ENCODE measurements at regions not wholly inside any gene's neighbourhood (a gene's known extent, or its start where the extent isn't known, plus 50 kb on each side); places are given as distances from the start of the nearest gene placed in this dataset.
"Not testable (repeated sequence)": the region's sequence is repeated elsewhere in the genome, so short reads cannot be mapped to it uniquely, and the experiment has no call there.

GRCh38 chr10:120109725-120110124, 217.2 kb downstream of the SEC23IP start:
- not testable (repeated sequence) for DNase-seq (ENCODE audit: extremely low read depth in 1 of 2, low read depth in 1 of 2)

- DNase-seq (ENCODE audit: extremely low read depth in 1 of 2, low read depth in 1 of 2), result no peak
These were observed 217.7 kb downstream of the SEC23IP start for GRCh38 chr10:120110196-120110595.

GRCh38 chr10:120111628-120112027, 219.1 kb downstream of the SEC23IP start:
- DNase-seq (ENCODE audit: extremely low read depth in 1 of 2, low read depth in 1 of 2), result no peak

- DNase-seq (ENCODE audit: extremely low read depth in 1 of 2, low read depth in 1 of 2), result no peak
These were observed 220.3 kb downstream of the SEC23IP start for GRCh38 chr10:120112809-120113208.

GRCh38 chr10:120115959-120116358, 223.4 kb downstream of the SEC23IP start:
- DNase-seq (ENCODE audit: extremely low read depth in 1 of 2, low read depth in 1 of 2), result no peak

GRCh38 chr10:120121768-120122167, 229.2 kb downstream of the SEC23IP start:
- no peak for DNase-seq (ENCODE audit: extremely low read depth in 1 of 2, low read depth in 1 of 2)

- no peak for DNase-seq (ENCODE audit: extremely low read depth in 1 of 2, low read depth in 1 of 2)
These were observed 238.7 kb downstream of the SEC23IP start for GRCh38 chr10:120131183-120131582.

- DNase-seq (ENCODE audit: extremely low read depth in 1 of 2, low read depth in 1 of 2), result no peak
These were observed 240.3 kb downstream of the SEC23IP start for GRCh38 chr10:120132811-120133210.

- no peak for DNase-seq (ENCODE audit: extremely low read depth in 1 of 2, low read depth in 1 of 2)
These were observed 246.2 kb downstream of the SEC23IP start for GRCh38 chr10:120138689-120139088.

- DNase-seq (ENCODE audit: extremely low read depth in 1 of 2, low read depth in 1 of 2), result no peak
These were observed 252.6 kb downstream of the SEC23IP start for GRCh38 chr10:120145107-120145506.

GRCh38 chr10:120156614-120157274, 264.2 kb downstream of the SEC23IP start:
- no peak for DNase-seq (ENCODE audit: extremely low read depth in 1 of 2, low read depth in 1 of 2)

GRCh38 chr10:120161111-120161510, 268.6 kb downstream of the SEC23IP start:
- no peak for DNase-seq (ENCODE audit: extremely low read depth in 1 of 2, low read depth in 1 of 2)

GRCh38 chr10:120162471-120162870, 269.9 kb downstream of the SEC23IP start:
- no peak for DNase-seq (ENCODE audit: extremely low read depth in 1 of 2, low read depth in 1 of 2)

- DNase-seq (ENCODE audit: extremely low read depth in 1 of 2, low read depth in 1 of 2), result no peak
These were observed 279.8 kb downstream of the SEC23IP start for GRCh38 chr10:120172356-120172755.

GRCh38 chr10:120174491-120174890, 282.0 kb downstream of the SEC23IP start:
- no peak for DNase-seq (ENCODE audit: extremely low read depth in 1 of 2, low read depth in 1 of 2)

GRCh38 chr10:120177330-120177729, 279.7 kb upstream of the PLPP4 start:
- DNase-seq (ENCODE audit: extremely low read depth in 1 of 2, low read depth in 1 of 2), result no peak

GRCh38 chr10:120180160-120180559, 276.9 kb upstream of the PLPP4 start:
- no peak for DNase-seq (ENCODE audit: extremely low read depth in 1 of 2, low read depth in 1 of 2)

GRCh38 chr10:120181154-120181553, 275.9 kb upstream of the PLPP4 start:
- no peak for DNase-seq (ENCODE audit: extremely low read depth in 1 of 2, low read depth in 1 of 2)

- no peak for DNase-seq (ENCODE audit: extremely low read depth in 1 of 2, low read depth in 1 of 2)
These were observed 274.6 kb upstream of the PLPP4 start for GRCh38 chr10:120182431-120182830.

GRCh38 chr10:120183546-120183945, 273.5 kb upstream of the PLPP4 start:
- no peak for DNase-seq (ENCODE audit: extremely low read depth in 1 of 2, low read depth in 1 of 2)

- no peak for DNase-seq (ENCODE audit: extremely low read depth in 1 of 2, low read depth in 1 of 2)
These were observed 272.3 kb upstream of the PLPP4 start for GRCh38 chr10:120184547-120185337.

- DNase-seq (ENCODE audit: extremely low read depth in 1 of 2, low read depth in 1 of 2), result no peak
These were observed 270.5 kb upstream of the PLPP4 start for GRCh38 chr10:120186506-120186905.
